Heart right ventricle (tissue), 16 donors: ENCODE measurements at regions not wholly inside any gene's neighbourhood (a gene's known extent, or its start where the extent isn't known, plus 50 kb on each side); places are given as distances from the start of the nearest gene placed in this dataset.

Source experiments
- ATAC-seq, 8 donors: fragments of 200-7000 bp; cut with Tn5 transposase; one replicate each; pipeline ENCODE4 v1.9.1; 2020; ENCODE audit warnings: mild to moderate bottlenecking in 8 of 8, moderate library complexity in 8 of 8, moderate number of reproducible peaks in 1 of 8
- DNase-seq, 2 donors: peaks; one replicate each; pipeline ENCODE4 v3.0.0-alpha.2; 2020
- H3K27ac ChIP-seq, 10 donors: fragments of 200-600 bp; sonication (generic) in 2 of 10; one replicate each; pipeline versions ENCODE4 v1.5.0 to v1.8.0; 2020 to 2022; ENCODE audit warnings: mild to moderate bottlenecking in 3 of 10
- H3K27me3 ChIP-seq, 7 donors: fragments of 200-600 bp; one replicate each; pipeline ENCODE4 v1.8.0; 2021 to 2022; ENCODE audit warnings: mild to moderate bottlenecking in 2 of 7
- H3K36me3 ChIP-seq, 9 donors: fragments of 200-600 bp; sonication (generic) in 1 of 9; one replicate each; pipeline versions ENCODE4 v1.5.0 to v1.8.0; 2020 to 2022; ENCODE audit warnings: mild to moderate bottlenecking in 2 of 9
- H3K4me1 ChIP-seq, 9 donors: fragments of 200-600 bp; sonication (generic) in 1 of 9; one replicate each; pipeline versions ENCODE4 v1.5.0 to v1.8.0; 2020 to 2022; ENCODE audit warnings: mild to moderate bottlenecking in 4 of 9
- H3K4me3 ChIP-seq, 10 donors: fragments of 200-600 bp; sonication (generic) in 2 of 10; one replicate each; pipeline versions ENCODE4 v1.5.0 to v1.8.0; 2020 to 2022; ENCODE audit warnings: mild to moderate bottlenecking in 7 of 10, moderate library complexity in 2 of 10
- H3K9me3 ChIP-seq, 11 donors: fragments of 200-600 bp in 10 of 11; sonication (generic) in 2 of 11; one replicate each; pipeline versions ENCODE4 v1.5.0 to v1.8.0; 2013 to 2022; ENCODE audit warnings: mild to moderate bottlenecking in 2 of 11, control low read depth in 1 of 11, moderate library complexity in 1 of 11
- CTCF ChIP-seq, 9 donors: fragments of 200-600 bp; sonication (generic) in 2 of 9; IDR thresholded peaks; one replicate each; pipeline versions ENCODE4 v1.5.0 to v1.8.0; 2021 to 2022; ENCODE audit warnings: antibody characterized with exemption in 9 of 9, mild to moderate bottlenecking in 5 of 9, moderate library complexity in 1 of 9
- WGBS, 2 donors: extraction: QIAGEN DNeasy Blood & Tissue Kit; methylation state at CpG; one replicate each; pipeline ENCODE4 v1.1.7; 2013; ENCODE audit warnings: inconsistent platforms in 1 of 2; 5-methylcytosine and 5-hydroxymethylcytosine counted together
- intact Hi-C, 10 donors: fragments of 100-400 bp; cut with DNase I; formaldehyde crosslinking; loops; one replicate each; pipeline versions ENCODE4 v1.11.1 to v1.14.2; 2022
- donor health status: Arrhythmogenic right ventricular cardiomyopathy.
- donor health status: ischemic (EF 13 %, LVEDD 7.1; RV severe dilation, severe dysfunction).
- donor health status: healthy with polysubstance abuse.
- donor health status: DM: no; HTN: yes; CAD: no.
- donor health status: DM: no; HTN: no; CAD: no.
- donor health status: ischemic (EF 25% LVEDD 6.9; RV normal size, moderate dysfunction).
- donor health status: ischemic (EF 25% LVEDD 5.7; RV mildly dilated, moderate dysfunction).
- donor health status: healthy.
- donor health status: DM: yes; HTN: yes; CAD: no.
- donor health status: Ischemic cardiomyopathy.
- donor health status: ischemic (EF 35%, LVEDD 5.7; RV mildly dilated, moderate dysfunction).
- donor health status: nonischemic (EF 11% LVEDD 7.7; RV severe dilation, severe dysfunction).
- donor health status: DM: yes; HTN: yes; CAD: no.
- donor health status: PGD.
- donor health status: ischemic (EF 29% LVEDD 5.4; RV normal size, mild dysfunction).
- donor health status: nonischemic (EF 23%, LVEDD 6.1; RV moderate dilation, normal function).

- DNase-seq, result no peak
- no peak for TF ChIP-seq CTCF (IDR thresholded peaks at IDR 0.05)
- Histone ChIP-seq H3K9me3 (no peaks in the 10 kb centered on the region), H3K27me3 (no peaks in the 10 kb centered on the region), H3K27ac (no peak overlapping the region), H3K4me3 (no peak overlapping the region), H3K4me1 (no peaks in the 10 kb centered on the region), H3K36me3 (no peaks in the 10 kb centered on the region)
- intact Hi-C loops, result no loop called here
- ATAC-seq, result no peak
- WGBS, 2 donors, result 80 to 91% methylated on average over 3 of the region's 3 CpGs
These were observed 81.2 kb upstream of the ATXN7L3B start for GRCh38 chr12:74456431-74456830.

GRCh38 chr12:74468401-74468800, 69.2 kb upstream of the ATXN7L3B start:
- no peak for ATAC-seq
- intact Hi-C loops, result no loop called here
- H3K4me3 ChIP-seq, result no peak overlapping the region
- H3K36me3 ChIP-seq, result no peaks in the 10 kb centered on the region
- no peaks in the 10 kb centered on the region for H3K4me1 ChIP-seq
- no peaks in the 10 kb centered on the region for H3K9me3 ChIP-seq
- no peak for TF ChIP-seq CTCF (IDR thresholded peaks at IDR 0.05)
- 71 to 78% methylated on average over 4 of the region's 4 CpGs for WGBS, 2 donors
- H3K27ac ChIP-seq, result no peak overlapping the region
- no peak for DNase-seq
- H3K27me3 ChIP-seq, result no peaks in the 10 kb centered on the region

- WGBS, 2 donors, result 88 to 91% methylated on average over 1 of the region's 1 CpG
- intact Hi-C loops, result no loop called here
These were observed 61.4 kb upstream of the ATXN7L3B start for GRCh38 chr12:74476234-74476633.

GRCh38 chr12:74481078-74481477, 56.6 kb upstream of the ATXN7L3B start:
- no peaks in the 10 kb centered on the region for H3K27me3 ChIP-seq
- no peak for DNase-seq
- ATAC-seq, result no peak
- WGBS, 2 donors, result 65 to 69% methylated on average over 2 of the region's 2 CpGs
- no peaks in the 10 kb centered on the region for H3K9me3 ChIP-seq
- H3K36me3 ChIP-seq, result no peaks in the 10 kb centered on the region
- no peak overlapping the region for H3K27ac ChIP-seq
- intact Hi-C loops, result no loop called here
- H3K4me1 ChIP-seq, result no peaks in the 10 kb centered on the region
- TF ChIP-seq CTCF (IDR thresholded peaks at IDR 0.05), result no peak
- no peak overlapping the region for H3K4me3 ChIP-seq

More at GRCh38 chr12:74476234-74476633, 61.4 kb upstream of the ATXN7L3B start:
- no peak overlapping the region for H3K4me3 ChIP-seq
- H3K9me3 ChIP-seq, result no peaks in the 10 kb centered on the region
- H3K27ac ChIP-seq, result no peak overlapping the region
- H3K36me3 ChIP-seq, result no peaks in the 10 kb centered on the region
- DNase-seq (no peak), ATAC-seq (no peak)
- no peaks in the 10 kb centered on the region for H3K27me3 ChIP-seq
- no peaks in the 10 kb centered on the region for H3K4me1 ChIP-seq
- no peak for TF ChIP-seq CTCF (IDR thresholded peaks at IDR 0.05)

GRCh38 chr12:74482115-74482514, 55.5 kb upstream of the ATXN7L3B start:
- Histone ChIP-seq H3K27me3 (no peaks in the 10 kb centered on the region), H3K4me3 (no peak overlapping the region), H3K27ac (no peak overlapping the region), H3K9me3 (no peaks in the 10 kb centered on the region), H3K36me3 (no peaks in the 10 kb centered on the region), H3K4me1 (no peaks in the 10 kb centered on the region)
- intact Hi-C loops, result no loop called here
- ATAC-seq, result no peak
- DNase-seq, result no peak
- TF ChIP-seq CTCF (IDR thresholded peaks at IDR 0.05), result no peak
